ENCODE measurements at regions not wholly inside any gene's neighbourhood (a gene's known extent, or its start where the extent isn't known, plus 50 kb on each side); places are given as distances from the start of the nearest gene placed in this dataset.

GRCh38 chr4:31234901-31235300 lies 514.7 kb downstream of the PCDH7 start:
- no peak overlapping the region for H3K4me3 ChIP-seq (ENCODE audit: low read depth, low read length)
- TF ChIP-seq, protein P1, sequence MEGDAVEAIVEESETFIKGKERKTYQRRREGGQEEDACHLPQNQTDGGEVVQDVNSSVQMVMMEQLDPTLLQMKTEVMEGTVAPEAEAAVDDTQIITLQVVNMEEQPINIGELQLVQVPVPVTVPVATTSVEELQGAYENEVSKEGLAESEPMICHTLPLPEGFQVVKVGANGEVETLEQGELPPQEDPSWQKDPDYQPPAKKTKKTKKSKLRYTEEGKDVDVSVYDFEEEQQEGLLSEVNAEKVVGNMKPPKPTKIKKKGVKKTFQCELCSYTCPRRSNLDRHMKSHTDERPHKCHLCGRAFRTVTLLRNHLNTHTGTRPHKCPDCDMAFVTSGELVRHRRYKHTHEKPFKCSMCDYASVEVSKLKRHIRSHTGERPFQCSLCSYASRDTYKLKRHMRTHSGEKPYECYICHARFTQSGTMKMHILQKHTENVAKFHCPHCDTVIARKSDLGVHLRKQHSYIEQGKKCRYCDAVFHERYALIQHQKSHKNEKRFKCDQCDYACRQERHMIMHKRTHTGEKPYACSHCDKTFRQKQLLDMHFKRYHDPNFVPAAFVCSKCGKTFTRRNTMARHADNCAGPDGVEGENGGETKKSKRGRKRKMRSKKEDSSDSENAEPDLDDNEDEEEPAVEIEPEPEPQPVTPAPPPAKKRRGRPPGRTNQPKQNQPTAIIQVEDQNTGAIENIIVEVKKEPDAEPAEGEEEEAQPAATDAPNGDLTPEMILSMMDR (IDR thresholded peaks at IDR 0.05; ENCODE audit: insufficient read depth, low read depth, low read length) = no peak
- no peak for DNase-seq (ENCODE audit: low read depth)

DNA sequence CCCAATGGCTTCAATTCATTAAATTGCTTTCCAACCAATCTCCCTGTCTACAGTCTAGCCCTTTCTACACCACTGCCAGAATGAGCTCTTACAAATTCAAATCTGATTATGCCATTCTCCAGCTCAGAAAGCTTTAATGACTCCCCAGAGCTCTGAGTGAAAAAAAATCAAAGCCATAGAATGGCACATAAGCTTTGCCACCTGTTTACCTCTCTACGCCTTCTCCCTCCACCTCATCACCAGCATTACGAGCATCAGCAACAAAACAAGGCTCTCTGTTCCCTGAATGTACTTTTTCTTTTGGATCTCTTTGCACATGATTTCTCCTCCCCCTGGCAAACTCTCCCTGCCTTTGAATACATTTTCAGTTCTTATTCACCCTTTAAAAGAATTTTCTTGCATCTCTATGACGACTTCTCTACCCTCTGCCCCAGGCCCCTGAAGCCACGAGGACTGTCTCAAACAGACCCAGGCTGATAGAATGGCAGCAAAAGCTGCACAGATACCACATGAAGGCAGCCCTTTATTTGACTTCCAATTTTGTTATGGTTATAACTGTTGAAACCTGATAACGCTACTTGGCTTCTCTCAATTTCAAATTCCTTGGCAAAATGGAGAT lies 516.0 kb downstream of the PCDH7 start:
- no peak overlapping the region for H3K4me3 ChIP-seq (ENCODE audit: low read depth, low read length)
- DNase-seq (ENCODE audit: low read depth) = no peak
- TF ChIP-seq, protein P1 (IDR thresholded peaks at IDR 0.05; ENCODE audit: insufficient read depth, low read depth, low read length) = no peak

- TF ChIP-seq, protein P1 (IDR thresholded peaks at IDR 0.05; ENCODE audit: insufficient read depth, low read depth, low read length) = no peak
- no peak for DNase-seq (ENCODE audit: low read depth)
- H3K4me3 ChIP-seq (ENCODE audit: low read depth, low read length) = no peak overlapping the region
Observed at GRCh38 chr4:31236639-31237173, 516.5 kb downstream of the PCDH7 start.

DNA sequence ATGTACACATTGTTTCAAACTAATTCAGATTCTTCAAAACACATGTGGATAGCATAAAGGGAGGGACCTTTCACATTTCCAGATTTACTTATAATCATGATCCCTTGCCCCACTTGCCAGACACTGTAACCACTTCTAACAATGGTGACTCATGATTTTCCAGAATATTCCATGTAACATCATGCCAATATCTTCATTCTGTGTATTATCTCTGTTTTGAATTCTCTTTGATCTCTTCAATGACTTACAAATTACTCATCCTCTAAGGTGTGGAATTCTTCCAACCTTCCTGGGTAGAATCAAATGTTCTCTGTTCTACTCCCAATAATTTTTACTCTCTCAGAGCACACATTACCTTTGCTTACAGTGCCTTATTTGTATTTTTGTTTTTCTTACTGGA lies 517.1 kb downstream of the PCDH7 start:
- DNase-seq (ENCODE audit: low read depth) = no peak
- TF ChIP-seq, protein P1 (IDR thresholded peaks at IDR 0.05; ENCODE audit: insufficient read depth, low read depth, low read length) = no peak
- no peak overlapping the region for H3K4me3 ChIP-seq (ENCODE audit: low read depth, low read length)

GRCh38 chr4:31239886-31240285 lies 519.7 kb downstream of the PCDH7 start:
- DNase-seq (ENCODE audit: low read depth) = no peak
- TF ChIP-seq, protein P1 (IDR thresholded peaks at IDR 0.05; ENCODE audit: insufficient read depth, low read depth, low read length) = no peak
- no peak overlapping the region for H3K4me3 ChIP-seq (ENCODE audit: low read depth, low read length)

GRCh38 chr4:31241504-31242106 lies 521.4 kb downstream of the PCDH7 start:
- TF ChIP-seq, protein P1 (IDR thresholded peaks at IDR 0.05; ENCODE audit: insufficient read depth, low read depth, low read length) = no peak
- no peak for DNase-seq (ENCODE audit: low read depth)

More at GRCh38 chr4:31241504-31242106, 521.4 kb downstream of the PCDH7 start:
- no peak overlapping the region for H3K4me3 ChIP-seq (ENCODE audit: low read depth, low read length)
